Glomerular visceral epithelial cell (primary cell): ENCODE measurements at regions not wholly inside any gene's neighbourhood (a gene's known extent, or its start where the extent isn't known, plus 50 kb on each side); places are given as distances from the start of the nearest gene placed in this dataset.
"Not testable (repeated sequence)": the region's sequence is repeated elsewhere in the genome, so short reads cannot be mapped to it uniquely, and the experiment has no call there.

Source experiments
- DNase-seq: peaks from one replicate; pipeline ENCODE4 v3.0.0-alpha.2; 2016; ENCODE audit errors: extremely low spot score

- DNase-seq, result no peak
These were observed 64.0 kb downstream of the CCNG2 start for GRCh38 chr4:77220828-77221613.

- no peak for DNase-seq
These were observed 68.0 kb downstream of the CCNG2 start for GRCh38 chr4:77225022-77225421.

- no peak for DNase-seq
These were observed 70.1 kb downstream of the CCNG2 start for GRCh38 chr4:77226939-77227705.

- no peak for DNase-seq
These were observed 72.4 kb downstream of the CCNG2 start for GRCh38 chr4:77229433-77229832.

- peak; percentile 53 for DNase-seq
These were observed 75.6 kb downstream of the CCNG2 start for GRCh38 chr4:77232653-77233052.

GRCh38 chr4:77235289-77235854, 78.4 kb downstream of the CCNG2 start:
- DNase-seq, result no peak

- DNase-seq, result no peak
These were observed 79.8 kb downstream of the CCNG2 start for GRCh38 chr4:77236806-77237205.

GRCh38 chr4:77240469-77241066, 83.6 kb downstream of the CCNG2 start:
- DNase-seq, result peak; percentile 67

- no peak for DNase-seq
These were observed 91.8 kb downstream of the CCNG2 start for GRCh38 chr4:77248805-77249204.

GRCh38 chr4:77251751-77252150, 94.7 kb downstream of the CCNG2 start:
- DNase-seq, result no peak

GRCh38 chr4:77263247-77263646, 106.2 kb downstream of the CCNG2 start:
- peak; percentile 56 for DNase-seq

GRCh38 chr4:77263976-77264375, 107.0 kb downstream of the CCNG2 start:
- DNase-seq, result not testable (repeated sequence)

- DNase-seq, result no peak
These were observed 107.8 kb downstream of the CCNG2 start for GRCh38 chr4:77264826-77265225.

GRCh38 chr4:77268108-77268507, 111.1 kb downstream of the CCNG2 start:
- no peak for DNase-seq

- DNase-seq, result peak; percentile 25
These were observed 112.5 kb downstream of the CCNG2 start for GRCh38 chr4:77269505-77269904.

- DNase-seq, result no peak
These were observed 116.4 kb downstream of the CCNG2 start for GRCh38 chr4:77273412-77273811.

GRCh38 chr4:77279114-77279513, 122.1 kb downstream of the CCNG2 start:
- not testable (repeated sequence) for DNase-seq

GRCh38 chr4:77282305-77282704, 125.3 kb downstream of the CCNG2 start:
- no peak for DNase-seq

GRCh38 chr4:77284036-77284435, 127.0 kb downstream of the CCNG2 start:
- DNase-seq, result no peak

GRCh38 chr4:77286906-77287305, 129.9 kb downstream of the CCNG2 start:
- DNase-seq, result no peak

GRCh38 chr4:77293426-77293825, 136.4 kb downstream of the CCNG2 start:
- DNase-seq, result no peak

- not testable (repeated sequence) for DNase-seq
These were observed 144.0 kb downstream of the CCNG2 start for GRCh38 chr4:77300996-77301395.
